H9 (cell line): ENCODE measurements at regions not wholly inside any gene's neighbourhood (a gene's known extent, or its start where the extent isn't known, plus 50 kb on each side); places are given as distances from the start of the nearest gene placed in this dataset.

Source experiments
- DNase-seq: peaks from one replicate; pipeline ENCODE4 v3.0.0-alpha.2; 2017
- H2AFZ ChIP-seq: one replicate; pipeline ENCODE4 v1.6.1; 2013; ENCODE audit warnings: mild to moderate bottlenecking, low read length, control low read depth, moderate library complexity
- H2AK5ac ChIP-seq: 2 replicates; pipeline ENCODE4 v1.6.1; 2013; ENCODE audit warnings: low read length, control low read depth, mixed read lengths; ENCODE audit not compliant: insufficient read length
- H2BK120ac ChIP-seq: one replicate; pipeline ENCODE4 v1.6.1; 2013; ENCODE audit warnings: low read depth, mild to moderate bottlenecking, low read length, control low read depth, inconsistent platforms; ENCODE audit not compliant: poor library complexity, severe bottlenecking
- H2BK12ac ChIP-seq: 2 replicates; pipeline ENCODE4 v1.6.1; 2013; ENCODE audit warnings: low read length, control low read depth, mixed read lengths, low read depth; ENCODE audit not compliant: insufficient read length
- H2BK15ac ChIP-seq: 2 replicates; pipeline ENCODE4 v1.6.1; 2013; ENCODE audit warnings: low read depth, low read length, control low read depth
- H2BK20ac ChIP-seq: one replicate; pipeline ENCODE4 v1.6.1; 2013; ENCODE audit warnings: low read depth, mild to moderate bottlenecking, low read length, control low read depth, inconsistent platforms; ENCODE audit not compliant: poor library complexity, severe bottlenecking
- H2BK5ac ChIP-seq: 2 replicates; pipeline ENCODE4 v1.6.1; 2013; ENCODE audit warnings: low read length, control low read depth, mixed read lengths; ENCODE audit not compliant: insufficient read length
- H3K14ac ChIP-seq: 2 replicates; pipeline ENCODE4 v1.6.1; 2013; ENCODE audit warnings: low read length, control low read depth; ENCODE audit not compliant: insufficient read depth
- H3K18ac ChIP-seq: 2 replicates; pipeline ENCODE4 v1.6.1; 2013; ENCODE audit warnings: low read depth, mild to moderate bottlenecking, mixed read lengths, low read length, control low read depth; ENCODE audit not compliant: insufficient read length
- H3K23ac ChIP-seq: 2 replicates; pipeline ENCODE4 v1.6.1; 2013; ENCODE audit warnings: low read length, control low read depth, mixed read lengths, low read depth; ENCODE audit not compliant: insufficient read length
- H3K23me2 ChIP-seq: 2 replicates; pipeline ENCODE4 v1.6.1; 2013; ENCODE audit warnings: low read depth, mild to moderate bottlenecking, mixed read lengths, low read length, control low read depth; ENCODE audit not compliant: insufficient read length, poor library complexity, severe bottlenecking
- H3K27ac ChIP-seq: 2 replicates; pipeline ENCODE4 v1.5.1; 2013; ENCODE audit warnings: low read length, control low read depth, mixed read lengths, low read depth; ENCODE audit not compliant: insufficient read length
- H3K27me3 ChIP-seq: 2 replicates; pipeline ENCODE4 v1.6.1; 2013; ENCODE audit warnings: low read length, control low read depth, inconsistent platforms; ENCODE audit not compliant: insufficient read depth
- H3K4ac ChIP-seq: 2 replicates; pipeline ENCODE4 v1.6.1; 2013; ENCODE audit warnings: low read depth, mild to moderate bottlenecking, control low read depth, inconsistent platforms, low read length, moderate library complexity
- H3K4me1 ChIP-seq: 2 replicates; pipeline ENCODE4 v1.6.1; 2013; ENCODE audit warnings: low read length, control low read depth, inconsistent platforms; ENCODE audit not compliant: insufficient read depth
- H3K4me2 ChIP-seq: 2 replicates; pipeline ENCODE4 v1.6.1; 2013; ENCODE audit warnings: low read length, control low read depth, mixed read lengths; ENCODE audit not compliant: insufficient read length, insufficient read depth
- H3K56ac ChIP-seq: 2 replicates; pipeline ENCODE4 v1.6.1; 2013; ENCODE audit warnings: low read depth, mild to moderate bottlenecking, mixed read lengths, low read length, control low read depth; ENCODE audit not compliant: insufficient read length
- H3K79me1 ChIP-seq: 2 replicates; pipeline ENCODE4 v1.6.1; 2013; ENCODE audit warnings: low read depth, mild to moderate bottlenecking, moderate library complexity, low read length, control low read depth, inconsistent platforms; ENCODE audit not compliant: insufficient read depth, poor library complexity, severe bottlenecking
- H3K79me2 ChIP-seq: 2 replicates; pipeline ENCODE4 v1.6.1; 2013; ENCODE audit warnings: low read length, control low read depth, inconsistent platforms; ENCODE audit not compliant: insufficient read depth
- H3K9ac ChIP-seq: 2 replicates; pipeline ENCODE4 v1.6.1; 2013; ENCODE audit warnings: low read length, control low read depth, mixed read lengths; ENCODE audit not compliant: insufficient read length; ENCODE audit errors: extremely low read depth
- H3K9me3 ChIP-seq: one replicate; pipeline ENCODE4 v1.6.1; 2013; ENCODE audit warnings: low read depth, low read length, inconsistent platforms; ENCODE audit not compliant: control insufficient read depth
- H3T11ph ChIP-seq: one replicate; pipeline ENCODE4 v1.6.1; 2013; ENCODE audit warnings: mild to moderate bottlenecking, low read length, control low read depth, inconsistent platforms
- H4K20me1 ChIP-seq: one replicate; pipeline ENCODE4 v1.6.1; 2013; ENCODE audit not compliant: control insufficient read depth, insufficient read length, insufficient read depth
- H4K5ac ChIP-seq: 2 replicates; pipeline ENCODE4 v1.6.1; 2013; ENCODE audit warnings: low read depth, mild to moderate bottlenecking, mixed read lengths, low read length, control low read depth; ENCODE audit not compliant: insufficient read length
- H4K8ac ChIP-seq: replicated peaks from 2 replicates; pipeline ENCODE4 v1.6.1; 2013; ENCODE audit warnings: low read length, control low read depth, mixed read lengths, low read depth; ENCODE audit not compliant: insufficient read length
- H4K91ac ChIP-seq: 2 replicates; pipeline ENCODE4 v1.6.1; 2013; ENCODE audit warnings: low read depth, mild to moderate bottlenecking, moderate library complexity, mixed read lengths, low read length, control low read depth; ENCODE audit not compliant: insufficient read length
- H3K27ac Mint-ChIP-seq, 3 experiments: 2 replicates in 2 of 3; 3 replicates in 1 of 3; pipeline ENCODE4 v1.8.0; 2020 to 2021; ENCODE audit warnings: mixed read lengths in 3 of 3, mild to moderate bottlenecking in 1 of 3, moderate library complexity in 1 of 3
- H3K27me3 Mint-ChIP-seq: 2 replicates; pipeline ENCODE4 v1.8.0; 2021; ENCODE audit warnings: low read depth, mild to moderate bottlenecking, moderate library complexity, mixed read lengths
- H3K36me3 Mint-ChIP-seq, 3 experiments: 2 replicates in 2 of 3; 3 replicates in 1 of 3; pipeline ENCODE4 v1.8.0; 2020 to 2021; ENCODE audit warnings: low read depth in 3 of 3, mixed read lengths in 3 of 3; ENCODE audit not compliant: insufficient read depth in 1 of 3
- H3K4me1 Mint-ChIP-seq, 2 experiments: 2 replicates each; pipeline ENCODE4 v1.8.0; 2020; ENCODE audit warnings: mixed read lengths in 2 of 2
- H3K4me3 Mint-ChIP-seq, 2 experiments: 2 replicates in 1 of 2; 3 replicates in 1 of 2; pipeline ENCODE4 v1.8.0; 2020 to 2021; ENCODE audit warnings: mild to moderate bottlenecking in 2 of 2, mixed read lengths in 2 of 2, moderate library complexity in 1 of 2
- H3K9me3 Mint-ChIP-seq, 2 experiments: 2 replicates in 1 of 2; 3 replicates in 1 of 2; pipeline ENCODE4 v1.8.0; 2020; ENCODE audit warnings: mild to moderate bottlenecking in 2 of 2, mixed read lengths in 2 of 2, moderate library complexity in 1 of 2
- CTCF ChIP-seq: fragments of 200-600 bp; sonication (generic); conservative IDR thresholded peaks from 3 replicates; pipeline ENCODE4 v1.8.0; 2021; ENCODE audit warnings: antibody characterized with exemption, mild to moderate bottlenecking
- WGBS: extraction: QIAGEN DNeasy Blood & Tissue Kit; methylation state at CpG from one replicate; pipeline ENCODE4 v1.1.7; 2013; ENCODE audit warnings: missing lambda C conversion rate, low lambda C conversion rate, mixed read lengths; ENCODE audit not compliant: insufficient read length; ENCODE audit errors: extremely low coverage; 5-methylcytosine and 5-hydroxymethylcytosine counted together

GRCh38 chr12:63068857-63069442 is 82.1 kb downstream of the AVPR1A start:
- Histone ChIP-seq H2BK15ac (no peak overlapping the region), H4K8ac (no peak overlapping the region), H3K9ac (no peak overlapping the region), H4K20me1 (no peaks in the 10 kb centered on the region), H3K4me1 (no peaks in the 10 kb centered on the region), H4K5ac (no peak overlapping the region), H3K56ac (no peak overlapping the region), H3K23me2 (no peaks in the 10 kb centered on the region), H3T11ph (no peak overlapping the region), H3K18ac (no peak overlapping the region), H3K27ac (no peak overlapping the region), H3K14ac (no peak overlapping the region), H4K91ac (no peak overlapping the region), H3K23ac (no peak overlapping the region), H3K27me3 (no peaks in the 10 kb centered on the region), H2BK12ac (no peak overlapping the region), H3K4ac (no peak overlapping the region), H2AK5ac (no peak overlapping the region), H3K4me2 (no peak overlapping the region), H2BK5ac (no peak overlapping the region), H3K79me2 (no peaks in the 10 kb centered on the region), H2BK120ac (no peak overlapping the region), H3K9me3 (no peaks in the 10 kb centered on the region), H3K79me1 (no peaks in the 10 kb centered on the region), H2AFZ (no peak overlapping the region), H2BK20ac (no peak overlapping the region)
- H3K27me3 Mint-ChIP-seq: no peaks in the 10 kb centered on the region
- no peak overlapping the region for H3K4me3 Mint-ChIP-seq
- H3K36me3 Mint-ChIP-seq: no peaks in the 10 kb centered on the region
- no peak overlapping the region for H3K27ac Mint-ChIP-seq
- no peak for DNase-seq
- peak; percentile 82 for TF ChIP-seq CTCF
- no CpG with 5 or more reads among the region's 2 CpGs for WGBS
- no peaks in the 10 kb centered on the region; a peak in 1 of 5 replicates for H3K9me3 Mint-ChIP-seq
- peaks cover 7 to 13% of the 10 kb centered on the region in 2 experiments for H3K4me1 Mint-ChIP-seq
